ENCODE measurements at regions not wholly inside any gene's neighbourhood (a gene's known extent, or its start where the extent isn't known, plus 50 kb on each side); places are given as distances from the start of the nearest gene placed in this dataset.

DNA sequence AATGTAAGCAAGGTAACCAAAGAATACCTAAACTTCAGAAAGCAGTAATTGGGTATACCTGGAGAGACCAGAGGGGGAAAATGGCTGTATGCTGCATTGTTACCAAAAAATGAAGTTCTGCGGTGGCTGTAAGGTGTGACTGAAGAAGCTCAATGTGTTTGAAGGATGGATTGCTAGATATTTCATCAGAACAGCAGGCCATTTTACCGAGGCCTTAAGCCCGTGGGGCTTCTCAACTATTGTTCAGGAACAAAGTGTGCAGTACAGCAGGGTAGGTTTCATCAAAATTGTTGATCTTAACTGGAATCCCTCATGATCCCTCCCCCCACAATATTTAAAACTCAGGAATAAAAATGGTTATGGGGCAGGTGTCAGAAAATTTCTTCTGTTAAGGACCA lies 204.0 kb upstream of the GHITM start:
- DNase-seq (ENCODE audit: low spot score) = no peak

DNA sequence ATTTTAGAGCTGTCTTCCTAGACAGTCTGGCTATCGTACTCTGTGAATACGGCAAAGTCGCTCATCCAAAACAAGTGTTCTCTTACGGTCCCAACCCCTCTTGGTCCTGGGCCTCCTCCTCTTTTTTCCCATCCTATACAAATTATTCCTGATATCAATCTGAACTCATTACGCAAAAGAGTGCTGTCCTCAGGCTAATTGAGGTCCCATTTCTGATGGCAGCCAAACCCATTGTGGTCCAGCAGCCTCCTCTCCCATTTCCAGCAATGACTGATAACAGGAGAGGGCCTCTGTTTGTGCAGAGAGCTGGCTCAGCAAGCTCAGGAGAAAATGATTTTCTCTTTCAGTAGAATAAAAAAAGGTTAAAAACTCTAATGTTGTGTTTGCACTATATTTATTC lies 203.4 kb upstream of the GHITM start:
- no peak for DNase-seq (ENCODE audit: low spot score)

DNA sequence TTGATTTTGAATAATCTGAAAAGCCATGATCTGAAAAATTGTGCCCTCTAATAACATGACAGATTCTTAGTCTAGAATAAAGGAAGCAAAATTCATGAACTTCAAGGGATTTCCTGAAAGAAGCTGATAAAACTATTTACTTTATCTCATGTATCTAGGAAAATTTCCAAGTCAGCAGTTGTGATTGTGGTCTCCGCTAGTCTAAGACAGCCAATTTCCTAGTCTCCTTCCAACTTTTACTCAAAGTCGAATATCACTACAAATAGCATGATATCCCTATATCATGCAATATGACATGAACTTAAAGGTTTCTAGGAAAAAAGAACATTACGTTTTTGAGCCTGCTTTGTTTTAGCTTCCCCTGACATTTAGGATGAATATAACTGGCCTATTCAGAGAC lies 202.1 kb upstream of the GHITM start:
- no peak for DNase-seq (ENCODE audit: low spot score)

DNA sequence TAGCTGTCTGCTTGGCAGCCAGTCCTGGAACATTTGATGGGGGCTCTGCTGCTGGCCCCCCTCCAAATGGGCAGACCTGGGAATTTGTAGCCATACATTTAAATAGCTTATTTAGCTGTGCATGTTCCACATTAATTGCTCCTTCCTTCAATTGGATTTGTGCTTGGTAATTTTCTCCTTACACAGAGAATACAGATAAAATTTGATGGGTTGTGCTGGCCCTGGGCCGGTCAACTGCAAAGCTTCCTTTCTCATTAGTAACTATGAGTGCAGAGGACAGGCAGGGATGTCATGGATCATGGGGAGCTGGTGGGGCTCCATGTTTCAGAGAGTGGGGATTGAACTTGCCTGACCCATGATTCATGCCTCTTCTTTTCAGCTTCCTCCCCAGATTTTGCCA lies 201.5 kb upstream of the GHITM start:
- no peak for DNase-seq (ENCODE audit: low spot score)

DNA sequence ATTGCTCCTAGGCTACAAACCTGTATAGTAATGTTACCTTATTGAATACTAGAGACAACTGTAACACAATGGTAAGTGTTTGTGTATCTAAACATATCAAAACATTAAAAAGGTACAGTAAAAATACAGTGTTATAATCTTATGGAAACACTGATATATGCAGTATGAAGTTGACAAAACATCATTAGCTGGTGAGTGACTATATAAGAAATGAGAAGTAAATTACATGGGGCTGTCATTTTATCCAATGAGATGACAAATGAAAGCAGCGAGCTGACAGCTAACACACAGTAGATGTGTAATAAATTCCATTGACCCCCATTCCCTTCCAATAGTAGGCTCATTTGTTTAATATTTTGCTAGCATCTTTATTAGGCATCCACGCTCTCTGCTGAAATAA lies 198.1 kb upstream of the GHITM start:
- no peak for DNase-seq (ENCODE audit: low spot score)

DNA sequence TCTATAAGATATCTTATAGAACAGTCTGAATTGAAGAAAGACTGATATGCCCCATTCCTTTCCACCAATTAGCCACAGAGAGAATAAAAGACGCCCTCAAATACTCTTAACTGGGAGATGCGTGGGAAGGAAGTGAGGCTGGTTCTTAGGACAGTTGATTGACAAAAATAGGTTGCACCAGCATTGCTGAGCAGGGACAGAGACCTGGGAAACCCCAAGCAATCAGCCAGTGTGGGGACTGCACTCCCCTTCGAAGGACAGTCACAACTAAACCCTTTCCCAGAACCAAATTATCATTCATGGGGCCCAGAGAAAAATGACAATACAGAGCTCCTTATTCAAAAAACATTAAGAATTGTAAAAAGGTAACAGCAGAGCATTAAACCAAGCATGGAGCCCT lies 196.9 kb upstream of the GHITM start:
- DNase-seq (ENCODE audit: low spot score) = no peak

DNA sequence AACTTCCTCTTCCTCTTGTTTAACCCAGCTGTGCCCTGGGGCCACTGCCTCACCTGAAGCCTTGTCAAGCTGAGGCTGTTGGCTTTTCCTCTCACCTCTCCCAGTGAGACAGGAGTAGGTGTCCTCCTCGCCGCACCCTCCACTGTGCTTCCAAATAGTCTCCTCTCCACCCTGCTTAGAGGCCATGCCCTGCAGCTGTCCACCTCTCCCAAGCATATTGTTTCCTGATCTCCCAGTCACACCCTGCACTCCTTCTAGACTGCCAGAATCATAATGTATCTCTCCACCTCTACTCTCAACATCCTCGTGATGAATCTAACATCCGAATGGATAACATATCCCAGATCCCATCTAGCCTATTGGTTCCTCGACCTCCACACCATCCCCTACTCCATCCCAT lies 196.3 kb upstream of the GHITM start:
- no peak for DNase-seq (ENCODE audit: low spot score)

DNA sequence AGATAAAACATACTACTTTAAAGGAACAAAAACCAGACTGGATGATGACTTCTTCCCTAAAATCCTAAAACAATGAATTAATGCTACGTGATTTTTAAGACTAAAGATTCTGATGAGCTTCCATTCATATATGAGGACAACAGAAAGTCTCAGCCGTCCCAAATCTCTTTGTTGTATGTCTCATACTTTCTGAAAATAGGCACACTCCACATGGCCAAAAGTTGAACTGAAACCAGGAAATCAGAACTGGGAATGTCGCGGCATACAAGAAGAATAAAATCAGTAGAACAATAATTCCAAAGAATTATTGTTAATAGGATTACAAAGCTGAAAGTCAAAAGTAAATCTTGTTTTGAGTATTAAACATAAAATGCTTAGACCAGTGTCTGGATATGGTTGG lies 195.4 kb upstream of the GHITM start:
- no peak for DNase-seq (ENCODE audit: low spot score)

DNA sequence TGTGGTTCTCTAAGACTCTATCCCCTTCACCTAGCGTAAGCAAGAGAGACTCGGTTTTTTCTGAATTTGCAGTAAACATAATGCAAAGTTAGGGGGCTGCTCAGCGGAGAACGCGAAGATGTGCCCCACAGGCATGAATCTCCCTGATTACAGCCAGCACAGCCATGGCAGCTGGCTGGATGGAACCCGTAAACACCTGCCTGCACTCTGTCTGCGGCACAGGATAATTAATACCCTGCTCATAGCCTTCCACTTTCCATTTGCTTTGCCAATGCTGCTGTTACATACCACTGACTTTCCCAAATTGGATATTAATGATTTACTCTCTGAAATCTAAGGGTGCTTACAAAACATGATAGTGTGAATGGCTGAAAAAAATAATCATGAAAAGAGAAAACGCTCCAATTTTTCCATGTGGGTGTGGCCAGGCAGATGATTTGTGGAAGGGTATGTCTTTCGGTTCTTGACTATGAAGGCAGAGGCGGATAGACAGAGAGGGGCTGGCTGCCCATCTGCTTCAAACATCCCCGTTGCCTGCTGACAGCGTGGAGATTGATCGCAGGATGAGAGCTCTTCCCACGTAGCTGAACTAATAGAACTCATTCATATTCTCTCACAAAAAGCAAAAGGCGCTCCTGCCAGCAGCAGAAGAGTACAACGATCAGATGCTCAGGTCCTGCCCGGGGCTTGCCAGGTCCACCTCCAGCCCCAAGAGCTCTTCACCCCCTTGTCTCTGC lies 193.2 kb upstream of the GHITM start:
- DNase-seq (ENCODE audit: low spot score) = no peak

DNA sequence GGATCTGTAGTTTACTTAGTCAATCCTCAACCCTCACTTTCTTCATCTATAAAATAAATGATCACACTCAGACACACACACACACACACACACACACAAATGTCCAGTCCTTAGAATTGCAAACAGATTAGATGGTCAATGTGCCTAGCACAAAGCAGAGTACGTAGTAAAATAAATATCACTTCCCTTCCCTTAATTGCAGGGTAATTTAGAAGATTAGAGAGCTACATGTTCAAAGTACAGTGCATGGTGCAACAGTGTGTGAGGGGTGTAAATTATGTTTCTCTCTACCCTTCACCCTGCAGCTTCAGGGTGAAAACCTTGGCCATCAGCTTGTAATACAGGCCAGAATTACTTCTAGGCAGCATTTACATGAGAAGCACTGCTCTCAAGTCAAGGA lies 187.0 kb upstream of the GHITM start:
- DNase-seq (ENCODE audit: low spot score) = no peak

DNA sequence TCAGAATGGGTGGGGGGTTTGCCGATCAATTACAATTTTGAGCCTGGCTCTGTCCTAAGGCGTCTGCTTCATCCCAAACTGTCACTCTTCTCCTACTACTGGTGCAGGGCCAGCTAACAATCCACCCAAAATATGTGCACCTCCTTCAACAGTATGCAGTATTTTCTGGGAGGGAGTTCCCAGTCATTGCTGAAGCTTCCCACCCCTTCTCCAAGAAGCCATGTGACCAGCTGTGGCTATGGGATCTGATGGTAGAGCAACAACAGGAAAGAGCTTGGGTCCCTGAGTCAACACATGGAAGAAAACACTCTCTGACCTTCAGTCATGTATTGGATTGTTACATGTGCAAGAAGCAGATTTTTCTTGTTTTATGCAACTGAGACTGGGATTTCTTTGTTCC lies 185.7 kb upstream of the GHITM start:
- no peak for DNase-seq (ENCODE audit: low spot score)

DNA sequence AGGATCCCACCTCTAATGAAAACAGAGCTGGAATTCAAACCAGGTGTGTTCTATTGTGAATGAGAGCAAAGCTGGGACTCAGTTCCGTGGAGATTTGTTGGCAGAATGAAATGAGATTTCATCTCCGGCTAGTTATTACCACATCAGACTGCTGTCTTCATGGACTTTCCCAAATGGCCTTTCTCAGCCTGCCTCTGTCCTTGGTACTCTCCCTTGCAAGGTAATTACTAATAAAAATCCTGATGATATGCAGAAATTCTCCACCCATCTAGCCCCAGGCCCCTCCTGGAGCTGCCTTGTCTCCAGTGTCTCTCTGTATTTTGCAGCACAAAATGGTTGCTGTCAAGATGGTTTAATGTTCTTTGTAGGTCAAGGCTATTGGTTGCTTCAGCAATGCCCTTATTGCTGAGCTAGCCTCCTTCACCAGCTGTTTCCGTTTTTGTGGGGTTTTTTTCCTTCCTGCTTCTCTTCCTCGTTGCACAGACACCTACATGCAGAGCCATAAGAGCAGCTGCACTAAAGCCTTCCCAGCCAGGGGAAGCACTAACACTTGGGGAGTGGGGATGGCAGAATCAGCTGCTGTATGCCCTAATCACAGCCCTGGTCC lies 185.0 kb upstream of the GHITM start:
- DNase-seq (ENCODE audit: low spot score) = no peak

DNA sequence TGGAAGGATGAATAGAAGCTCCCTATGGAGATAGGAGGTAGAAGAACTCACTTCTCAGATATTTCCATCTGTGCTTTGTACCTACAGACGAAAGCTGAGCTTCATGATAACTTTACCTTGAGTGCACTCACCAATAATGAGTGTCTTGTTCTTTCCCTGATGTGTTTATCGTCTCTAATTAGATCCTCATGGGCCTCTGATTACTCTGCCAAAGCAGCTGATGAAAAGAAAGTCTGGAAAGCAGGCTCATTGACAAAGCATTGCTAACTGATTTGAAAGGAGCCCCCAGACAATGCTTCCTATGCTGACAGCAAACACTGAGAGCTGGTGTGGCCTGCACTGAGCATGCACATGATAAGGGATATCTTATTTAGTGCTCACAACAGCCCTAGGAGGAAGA lies 183.9 kb upstream of the GHITM start:
- no peak for DNase-seq (ENCODE audit: low spot score)

DNA sequence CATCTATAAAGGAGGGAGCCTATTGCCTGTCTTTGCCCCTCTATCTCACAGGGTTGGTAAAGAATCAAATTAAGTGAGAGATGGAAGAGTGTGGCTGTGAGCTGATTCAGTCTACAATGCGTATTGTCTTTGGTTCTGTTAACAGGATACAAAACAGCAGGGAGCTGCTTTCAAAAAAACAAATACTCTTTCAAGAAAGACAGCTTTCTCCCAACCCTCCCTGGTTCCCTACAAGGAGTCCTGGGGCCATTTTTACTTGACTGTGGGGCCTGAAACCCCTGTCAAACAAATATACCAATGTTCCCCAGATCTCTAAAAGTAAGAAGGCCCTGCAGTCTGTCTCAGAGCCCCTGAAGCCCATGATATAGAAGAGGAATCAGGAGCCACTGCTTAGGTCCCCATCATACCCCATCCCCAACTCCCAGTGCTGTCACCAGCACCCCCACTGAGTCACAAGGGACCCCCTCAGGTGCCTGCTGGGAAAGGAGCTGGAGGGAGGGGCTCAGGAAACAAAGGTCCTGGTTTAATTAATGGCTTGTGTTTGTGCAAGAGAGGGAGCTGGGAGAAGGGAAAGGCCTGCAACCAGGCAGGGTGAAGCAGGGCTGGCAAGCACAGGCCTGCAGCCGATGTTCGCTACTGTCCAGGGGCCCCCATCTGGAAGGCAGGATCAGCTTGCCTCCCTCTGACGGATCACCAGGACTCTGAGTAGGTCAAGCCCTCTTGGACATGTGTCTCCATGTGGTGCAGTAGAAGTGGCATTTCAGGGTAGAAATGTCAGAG lies 182.0 kb upstream of the GHITM start:
- no peak for DNase-seq (ENCODE audit: low spot score)

DNA sequence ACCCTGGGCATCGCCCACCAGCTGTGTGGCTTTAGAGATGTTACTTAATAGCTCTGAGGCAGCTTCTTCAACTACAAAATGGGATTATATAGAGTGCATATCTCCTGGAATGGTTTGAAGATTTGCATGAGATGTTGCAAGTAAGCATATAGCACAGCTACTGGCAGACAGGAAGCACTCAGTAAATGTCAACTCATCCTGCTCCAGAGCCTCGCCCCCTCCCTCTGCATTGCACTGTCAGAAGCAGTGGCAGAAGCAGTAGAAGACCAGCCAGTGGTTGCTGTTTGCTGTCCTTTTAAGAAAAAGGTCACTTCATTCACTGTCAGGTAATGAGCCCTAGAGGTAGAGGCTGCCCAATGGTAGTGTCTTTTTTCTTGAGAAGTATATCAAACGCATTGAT lies 180.0 kb upstream of the GHITM start:
- no peak for DNase-seq (ENCODE audit: low spot score)

DNA sequence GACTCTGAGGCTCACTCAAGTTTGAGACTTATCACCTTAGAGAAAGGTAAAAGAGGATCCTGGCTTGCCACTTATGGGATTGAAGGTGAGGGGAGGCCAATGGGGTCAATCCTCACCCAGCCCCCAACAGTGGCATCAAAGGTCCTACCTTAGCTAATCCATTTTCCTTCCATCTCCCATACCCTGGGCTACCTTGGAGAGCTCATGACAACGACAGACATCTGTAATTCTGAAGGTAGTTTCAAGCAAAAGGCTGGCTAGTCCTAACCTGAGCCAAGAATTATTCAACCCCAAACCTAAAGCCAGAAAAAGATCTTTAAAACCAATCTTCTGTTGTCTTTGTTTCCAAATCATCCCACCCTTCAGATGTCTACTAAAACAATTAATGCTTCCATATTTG lies 179.2 kb upstream of the GHITM start:
- DNase-seq (ENCODE audit: low spot score) = no peak

DNA sequence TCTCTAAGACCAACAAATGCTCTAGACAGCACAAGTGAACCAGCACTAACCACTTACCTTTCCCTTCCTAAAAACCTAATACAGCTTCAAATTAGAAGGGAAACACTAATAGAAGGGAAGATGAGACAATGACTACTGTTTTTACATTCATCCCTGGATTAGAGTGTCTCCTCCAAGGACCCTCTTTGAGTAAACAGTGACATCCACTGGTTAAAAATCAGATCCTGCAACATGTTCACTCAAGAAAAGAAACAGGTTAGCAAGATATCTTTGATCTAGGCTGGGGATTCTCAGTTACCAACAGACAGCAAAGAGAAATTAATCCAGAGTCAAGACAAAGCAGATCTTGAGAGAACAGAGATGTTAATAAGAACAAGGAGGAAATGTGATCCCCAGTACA lies 177.7 kb upstream of the GHITM start:
- no peak for DNase-seq (ENCODE audit: low spot score)

DNA sequence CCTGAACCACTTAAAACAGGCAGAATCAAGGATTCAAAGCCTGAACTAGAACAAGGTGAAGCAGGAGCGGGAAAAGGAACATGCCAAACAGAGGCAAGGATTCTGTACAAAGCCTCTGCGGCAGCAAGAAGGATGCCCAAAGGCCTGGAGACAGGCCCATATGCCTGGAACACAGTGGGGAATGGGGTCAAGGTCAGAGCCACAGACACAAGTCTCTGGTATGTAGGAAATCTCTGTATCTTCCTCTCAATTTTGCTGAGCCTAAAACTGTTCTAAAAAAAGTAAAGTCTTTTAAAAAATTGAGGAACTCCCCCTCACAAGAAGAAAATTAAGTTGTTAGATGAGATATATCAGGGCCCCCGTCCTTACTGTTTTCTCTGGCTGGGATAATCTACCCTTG lies 175.9 kb upstream of the GHITM start:
- DNase-seq (ENCODE audit: low spot score) = no peak

DNA sequence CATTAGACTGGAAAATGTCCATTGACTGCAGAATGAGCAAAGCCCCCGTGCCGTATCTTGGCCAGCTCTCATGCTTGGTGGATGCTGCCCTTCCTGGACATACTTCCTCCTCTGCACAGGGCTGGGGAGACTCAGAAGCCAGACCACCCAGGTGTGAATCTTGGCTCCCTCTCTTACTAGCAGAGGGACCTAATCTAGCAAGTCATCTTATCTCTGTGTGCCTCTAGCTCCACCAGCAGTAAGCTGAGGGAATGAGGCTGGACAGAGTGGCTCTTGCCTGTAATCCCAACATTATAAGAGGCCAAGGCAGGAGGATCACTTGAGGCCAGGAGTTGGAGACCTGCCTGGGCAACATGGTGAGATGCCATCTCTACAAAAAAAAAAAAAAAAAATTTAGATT lies 173.8 kb upstream of the GHITM start:
- no peak for DNase-seq (ENCODE audit: low spot score)

DNA sequence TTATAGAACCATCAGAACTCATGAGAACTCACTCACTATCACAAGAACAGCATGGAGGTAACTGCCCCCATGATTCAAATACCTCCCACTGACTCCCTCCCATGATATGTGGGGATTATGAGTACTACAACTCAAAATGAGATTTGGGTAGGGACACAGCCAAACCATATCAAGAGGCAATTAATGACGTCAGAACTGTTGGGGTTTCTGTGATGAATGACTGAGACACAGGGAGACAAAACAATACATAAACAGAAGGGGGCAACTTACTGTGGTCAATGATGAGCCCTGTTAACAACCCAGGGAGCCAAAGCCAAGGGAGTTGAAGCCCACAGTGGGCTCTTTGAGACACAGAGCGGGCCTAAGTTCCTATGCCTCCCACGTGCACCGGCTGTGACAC lies 171.3 kb upstream of the GHITM start:
- no peak for DNase-seq (ENCODE audit: low spot score)

DNA sequence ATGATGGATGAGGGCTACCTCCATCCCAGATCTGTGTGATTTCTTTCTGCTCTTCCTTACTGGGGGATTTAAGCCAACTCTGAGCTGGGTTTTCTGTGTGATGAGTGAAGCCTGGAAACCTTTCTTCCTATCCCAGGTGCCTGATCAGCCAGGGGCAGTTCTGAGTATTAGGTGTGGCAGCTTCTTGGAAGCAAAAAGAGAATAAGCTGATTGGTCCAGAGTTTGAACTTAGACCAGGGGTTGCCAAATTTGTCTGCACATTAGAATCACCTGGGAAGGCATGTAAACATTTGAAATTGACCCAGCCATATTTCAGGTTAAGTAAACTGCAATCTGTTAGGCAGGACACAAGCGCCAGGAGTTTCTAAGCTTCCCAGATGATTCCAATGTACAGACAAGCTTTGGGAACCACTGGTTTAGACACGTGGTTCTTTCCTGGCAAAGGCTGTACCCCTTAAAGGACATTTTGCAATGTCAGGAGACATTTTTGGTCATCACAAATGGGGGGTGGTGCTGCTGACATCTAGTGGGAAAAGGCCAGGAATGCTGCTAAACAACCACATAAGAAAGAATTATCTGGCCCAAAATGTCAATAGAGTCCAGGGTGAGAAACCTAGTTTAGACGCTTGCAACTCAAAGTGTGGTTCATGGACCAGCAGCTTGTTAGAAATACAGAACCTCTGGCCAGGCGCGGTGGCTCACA lies 160.5 kb upstream of the GHITM start:
- no peak for DNase-seq (ENCODE audit: low spot score)

DNA sequence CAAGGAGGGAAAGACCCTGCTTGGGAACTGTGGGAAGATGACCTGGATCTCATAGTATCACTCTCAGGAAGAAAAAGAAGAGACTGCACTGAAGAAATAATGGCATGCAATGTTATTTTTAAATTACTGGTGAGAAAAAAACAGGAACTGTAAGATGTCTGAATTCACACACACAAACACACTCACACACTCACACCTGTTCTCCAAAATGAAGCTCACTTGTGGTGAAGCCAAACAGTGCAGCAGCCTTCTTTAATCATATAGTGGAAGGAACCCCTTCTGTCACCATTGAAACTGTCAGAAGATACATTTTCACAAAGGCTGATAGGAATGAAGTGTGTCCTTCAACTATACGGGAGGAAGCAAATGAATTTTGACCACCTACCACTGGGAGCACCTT lies 156.5 kb upstream of the GHITM start:
- DNase-seq (ENCODE audit: low spot score) = no peak
